ENCODE measurements at regions not wholly inside any gene's neighbourhood (a gene's known extent, or its start where the extent isn't known, plus 50 kb on each side); places are given as distances from the start of the nearest gene placed in this dataset.

- H3K9ac ChIP-seq (replicated peaks; ENCODE audit: extremely low read depth, insufficient read depth, low read length): no peak overlapping the region
- H3K4me3 ChIP-seq (replicated peaks in 1 of 3; ENCODE audit: insufficient read depth in 1 of 3, low read depth in 1 of 3, low read length in 3 of 3): no peak overlapping the region
- H3K9me3 ChIP-seq (replicated peaks; ENCODE audit: control insufficient read depth, insufficient read depth, low read length): no peaks in the 10 kb centered on the region
- H3K9me1 ChIP-seq (replicated peaks; ENCODE audit: control insufficient read depth, extremely low read depth, insufficient read depth, low read length): no peaks in the 10 kb centered on the region
- H3K27me3 ChIP-seq (ENCODE audit: control insufficient read depth in 2 of 2, insufficient read depth in 2 of 2, low read length in 2 of 2): peaks cover 77 to 78% of the 10 kb centered on the region in 2 experiments
- ChIA-PET POLR2A (interaction anchor here (0.6 kb wide), 1 partner anchor 31 kb away, joined by 3 read pairs; no protein-coding TSS in a partner anchor), CTCF (no interaction called here)
- BruUV-seq (replicated peaks): no TSS peak
- peak; percentile 85 for TF ChIP-seq EZH2 (IDR thresholded peaks at IDR 0.05; ENCODE audit: borderline replicate concordance, low read depth, low read length, severe bottlenecking)
- no peak for TF ChIP-seq POLR2AphosphoS5 (IDR thresholded peaks at IDR 0.05; ENCODE audit: insufficient read depth, low read depth, low read length)
- intact Hi-C loops (cut with micrococcal nuclease): loop anchor here (5.0 kb wide), 1 partner anchor 92 kb away; the partner anchor contains the start of gene PRKAB2
- dilution Hi-C loops (cut with MboI; ENCODE audit: extremely low pct_ligation_motif_present, low sequenced_read_pairs): no loop called here
- H3K4me2 ChIP-seq (ENCODE audit: insufficient read depth, low read length): no peak overlapping the region
- no peak for FAIRE-seq
- H2AFZ ChIP-seq (ENCODE audit: low read depth, low read length): no peak overlapping the region
- DNase-seq (ENCODE audit: low read depth, low spot score): no peak
- no peaks in the 10 kb centered on the region for H3K4me1 ChIP-seq (ENCODE audit: control insufficient read depth, extremely low read depth, insufficient read depth, low read length)
- H3K79me2 ChIP-seq (ENCODE audit: control insufficient read depth, insufficient read depth, low read length): no peaks in the 10 kb centered on the region
- H3K27ac ChIP-seq (ENCODE audit: insufficient read depth, low read depth, low read length): no peak overlapping the region
- H3K36me3 ChIP-seq (ENCODE audit: control insufficient read depth in 2 of 2, extremely low read depth in 1 of 2, insufficient read depth in 2 of 2, low read length in 2 of 2): no peaks in the 10 kb centered on the region
- H4K20me1 ChIP-seq (replicated peaks; ENCODE audit: control insufficient read depth, extremely low read depth, insufficient read depth, low read length): no peaks in the 10 kb centered on the region
These were observed 92.1 kb downstream of the PRKAB2 start for GRCh38 chr1:147080006-147080661.

- no TSS peak for BruUV-seq (replicated peaks)
- H3K9ac ChIP-seq (replicated peaks; ENCODE audit: extremely low read depth, insufficient read depth, low read length): no peak overlapping the region
- FAIRE-seq (no peak), DNase-seq (ENCODE audit: low read depth, low spot score) (no peak)
- H3K27me3 ChIP-seq (ENCODE audit: control insufficient read depth in 2 of 2, insufficient read depth in 2 of 2, low read length in 2 of 2): peaks cover 78 to 82% of the 10 kb centered on the region in 2 experiments
- intact Hi-C loops (cut with micrococcal nuclease): loop anchor here (5.0 kb wide), 1 partner anchor 93 kb away; the partner anchor contains the start of gene PRKAB2
- no peak overlapping the region for H3K27ac ChIP-seq (ENCODE audit: insufficient read depth, low read depth, low read length)
- H3K9me1 ChIP-seq (replicated peaks; ENCODE audit: control insufficient read depth, extremely low read depth, insufficient read depth, low read length): no peaks in the 10 kb centered on the region
- no peaks in the 10 kb centered on the region for H3K79me2 ChIP-seq (ENCODE audit: control insufficient read depth, insufficient read depth, low read length)
- H4K20me1 ChIP-seq (replicated peaks; ENCODE audit: control insufficient read depth, extremely low read depth, insufficient read depth, low read length): no peaks in the 10 kb centered on the region
- POLR2A ChIA-PET: interaction anchor here (0.6 kb wide), 1 partner anchor 692 kb away, joined by 3 read pairs; no protein-coding TSS in a partner anchor
- TF ChIP-seq POLR2A (IDR thresholded peaks at IDR 0.05; ENCODE audit: low read depth, low read length) (no peak), EZH2 (IDR thresholded peaks at IDR 0.05; ENCODE audit: borderline replicate concordance, low read depth, low read length, severe bottlenecking) (peak; percentile 75)
- CTCF ChIA-PET: no interaction called here
- no peak overlapping the region for H3K4me3 ChIP-seq (replicated peaks in 1 of 3; ENCODE audit: insufficient read depth in 1 of 3, low read depth in 1 of 3, low read length in 3 of 3)
- H2AFZ ChIP-seq (ENCODE audit: low read depth, low read length): no peak overlapping the region
- H3K9me3 ChIP-seq (replicated peaks; ENCODE audit: control insufficient read depth, insufficient read depth, low read length): no peaks in the 10 kb centered on the region
- dilution Hi-C loops (cut with MboI; ENCODE audit: extremely low pct_ligation_motif_present, low sequenced_read_pairs): no loop called here
- H3K4me2 ChIP-seq (ENCODE audit: insufficient read depth, low read length): no peak overlapping the region
- H3K36me3 ChIP-seq (ENCODE audit: control insufficient read depth in 2 of 2, extremely low read depth in 1 of 2, insufficient read depth in 2 of 2, low read length in 2 of 2): no peaks in the 10 kb centered on the region
- H3K4me1 ChIP-seq (ENCODE audit: control insufficient read depth, extremely low read depth, insufficient read depth, low read length): no peaks in the 10 kb centered on the region
These were observed 92.8 kb downstream of the PRKAB2 start for GRCh38 chr1:147079400-147080005.
